Mesothelial cell of epicardium (in vitro differentiated cells): ENCODE measurements at regions not wholly inside any gene's neighbourhood (a gene's known extent, or its start where the extent isn't known, plus 50 kb on each side); places are given as distances from the start of the nearest gene placed in this dataset.

Experiments used
- DNase-seq, 2 experiments: peaks; one replicate each; pipeline ENCODE4 v3.0.0; 2021; ENCODE audit warnings: low spot score in 2 of 2; ENCODE audit not compliant: unreplicated experiment in 2 of 2
- H3K27ac Mint-ChIP-seq: 2 replicates; pipeline ENCODE4 v1.8.0; 2021; ENCODE audit warnings: mixed read lengths
- H3K27me3 Mint-ChIP-seq: 2 replicates; pipeline ENCODE4 v1.8.0; 2021; ENCODE audit warnings: low read depth, mixed read lengths
- H3K36me3 Mint-ChIP-seq: 2 replicates; pipeline ENCODE4 v1.8.0; 2021; ENCODE audit warnings: mixed read lengths
- H3K4me1 Mint-ChIP-seq: 2 replicates; pipeline ENCODE4 v1.8.0; 2021; ENCODE audit warnings: mixed read lengths
- H3K4me3 Mint-ChIP-seq: 2 replicates; pipeline ENCODE4 v1.8.0; 2021; ENCODE audit warnings: mild to moderate bottlenecking, moderate library complexity, mixed read lengths
- H3K9me3 Mint-ChIP-seq: 2 replicates; pipeline ENCODE4 v1.8.0; 2021; ENCODE audit warnings: mixed read lengths
- CTCF ChIP-seq: fragments of 200-600 bp; sonication (generic); IDR thresholded peaks from one replicate; pipeline ENCODE4 v1.5.0; 2021; ENCODE audit warnings: antibody characterized with exemption; ENCODE audit not compliant: unreplicated experiment

- H3K27me3 Mint-ChIP-seq = no peaks in the 10 kb centered on the region
- H3K36me3 Mint-ChIP-seq = no peaks in the 10 kb centered on the region
- no peak overlapping the region for H3K27ac Mint-ChIP-seq
- DNase-seq = no peak
- peaks cover 26% of the 10 kb centered on the region for H3K9me3 Mint-ChIP-seq
- H3K4me1 Mint-ChIP-seq = peaks cover 19% of the 10 kb centered on the region
- no peak for TF ChIP-seq CTCF
- H3K4me3 Mint-ChIP-seq = no peak overlapping the region
These were observed 152.6 kb upstream of the NUDT4 start for GRCh38 chr12:93225094-93225493.

- no peak overlapping the region for H3K27ac Mint-ChIP-seq
- TF ChIP-seq CTCF = no peak
- no peak overlapping the region for H3K4me3 Mint-ChIP-seq
- peaks cover 24% of the 10 kb centered on the region for H3K9me3 Mint-ChIP-seq
- peaks cover 23% of the 10 kb centered on the region for H3K4me1 Mint-ChIP-seq
- DNase-seq = no peak
- H3K27me3 Mint-ChIP-seq = no peaks in the 10 kb centered on the region
- H3K36me3 Mint-ChIP-seq = no peaks in the 10 kb centered on the region
These were observed 151.4 kb upstream of the NUDT4 start for GRCh38 chr12:93226361-93226760.

GRCh38 chr12:93229494-93230325, 148.0 kb upstream of the NUDT4 start:
- no peak for DNase-seq
- no peak for TF ChIP-seq CTCF
- Mint-ChIP-seq H3K4me1 (peaks cover 8% of the 10 kb centered on the region), H3K27me3 (no peaks in the 10 kb centered on the region), H3K27ac (no peak overlapping the region), H3K9me3 (peaks cover 18% of the 10 kb centered on the region), H3K36me3 (no peaks in the 10 kb centered on the region), H3K4me3 (no peak overlapping the region)

- Mint-ChIP-seq H3K27ac (peak overlapping the region; percentile 39), H3K36me3 (no peaks in the 10 kb centered on the region), H3K9me3 (peaks cover 23% of the 10 kb centered on the region), H3K27me3 (no peaks in the 10 kb centered on the region), H3K4me1 (peaks cover 8% of the 10 kb centered on the region), H3K4me3 (no peak overlapping the region)
- TF ChIP-seq CTCF = no peak
- DNase-seq = no peak
These were observed 147.4 kb upstream of the NUDT4 start for GRCh38 chr12:93230326-93230720.

- Mint-ChIP-seq H3K9me3 (peaks cover 35% of the 10 kb centered on the region), H3K36me3 (no peaks in the 10 kb centered on the region), H3K4me1 (peaks cover 8% of the 10 kb centered on the region), H3K27me3 (no peaks in the 10 kb centered on the region), H3K4me3 (no peak overlapping the region), H3K27ac (no peak overlapping the region)
- no peak for TF ChIP-seq CTCF
- no peak for DNase-seq
These were observed 145.8 kb upstream of the NUDT4 start for GRCh38 chr12:93231938-93232337.
